Smooth muscle cell (in vitro differentiated cells): ENCODE measurements at regions not wholly inside any gene's neighbourhood (a gene's known extent, or its start where the extent isn't known, plus 50 kb on each side); places are given as distances from the start of the nearest gene placed in this dataset.

Experiments
- DNase-seq: peaks from one replicate; lab custom pipeline; 2025; ENCODE audit not compliant: unreplicated experiment; lab: John Stamatoyannopoulos, UW
- H2AFZ ChIP-seq: fragments of 200-600 bp; sonication (generic); 2 replicates; pipeline ENCODE4 v1.6.0; 2016; ENCODE audit warnings: antibody characterized with exemption, low read depth, mild to moderate bottlenecking
- H3F3A ChIP-seq: fragments of 200-600 bp; sonication (generic); 2 replicates; pipeline ENCODE4 v1.6.0; 2017; ENCODE audit warnings: antibody characterized with exemption, low read depth
- H3K27ac ChIP-seq: fragments of 200-600 bp; sonication (generic); 2 replicates; pipeline ENCODE4 v1.5.1; 2016; ENCODE audit warnings: low read depth, mild to moderate bottlenecking
- H3K27me3 ChIP-seq: fragments of 200-600 bp; sonication (generic); 2 replicates; pipeline ENCODE4 v1.6.1; 2016; ENCODE audit warnings: low read depth, mild to moderate bottlenecking
- H3K36me3 ChIP-seq: fragments of 200-600 bp; sonication (generic); 2 replicates; pipeline ENCODE4 v1.5.1; 2016; ENCODE audit warnings: low read depth
- H3K4me1 ChIP-seq: fragments of 200-600 bp; sonication (generic); 2 replicates; pipeline ENCODE4 v1.5.1; 2016; ENCODE audit warnings: low read depth
- H3K4me2 ChIP-seq: fragments of 200-600 bp; sonication (generic); 2 replicates; pipeline ENCODE4 v1.6.0; 2016; ENCODE audit warnings: mild to moderate bottlenecking
- H3K4me3 ChIP-seq: fragments of 200-600 bp; sonication (generic); 2 replicates; pipeline ENCODE4 v1.5.1; 2016; ENCODE audit warnings: mild to moderate bottlenecking
- H3K79me2 ChIP-seq: fragments of 200-600 bp; sonication (generic); 2 replicates; pipeline ENCODE4 v1.6.0; 2016; ENCODE audit warnings: low read depth, mild to moderate bottlenecking
- H3K9ac ChIP-seq: fragments of 200-600 bp; sonication (generic); 2 replicates; pipeline ENCODE4 v1.6.0; 2016; ENCODE audit warnings: low read depth
- H3K9me3 ChIP-seq: fragments of 200-600 bp; sonication (generic); replicated peaks from 2 replicates; pipeline ENCODE4 v1.5.1; 2016; ENCODE audit warnings: low read depth
- H4K20me1 ChIP-seq: fragments of 200-600 bp; sonication (generic); 2 replicates; pipeline ENCODE4 v1.6.0; 2016; ENCODE audit warnings: low read depth
- CTCF ChIP-seq: fragments of 200-600 bp; sonication (generic); IDR thresholded peaks from 2 replicates; pipeline ENCODE4 v1.5.1; 2017; ENCODE audit warnings: borderline replicate concordance, mild to moderate bottlenecking, antibody characterized with exemption; ENCODE audit not compliant: insufficient read depth, poor library complexity, severe bottlenecking
- WGBS: methylation state at CpG from one replicate; pipeline ENCODE4 v1.1.7; 2016; ENCODE audit warnings: low lambda C conversion rate; 5-methylcytosine and 5-hydroxymethylcytosine counted together

DNA sequence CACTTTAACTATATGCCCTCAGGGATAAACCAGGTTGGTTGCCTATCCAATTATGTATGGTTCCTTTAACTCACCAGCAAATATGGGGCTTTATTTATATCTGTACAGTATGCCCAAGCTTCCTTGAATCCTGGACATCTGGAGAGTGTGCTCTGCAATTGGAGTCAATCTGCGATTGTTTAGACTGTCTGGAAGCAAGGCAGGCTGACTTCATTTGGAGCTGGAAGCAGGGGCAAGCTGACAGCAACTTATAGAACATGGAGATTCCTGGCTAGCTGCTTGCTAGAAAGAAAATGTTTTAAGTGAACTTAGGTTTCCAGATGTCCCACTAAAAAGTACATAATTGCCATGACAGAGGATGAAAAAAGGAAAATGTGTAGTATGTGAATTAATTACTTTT, 63.7 kb upstream of the TPRG1 start:
- no peaks in the 10 kb centered on the region for H3K79me2 ChIP-seq
- H3K4me2 ChIP-seq, result peak overlapping the region; percentile 82
- peaks cover 7% of the 10 kb centered on the region for H3K4me1 ChIP-seq
- H3K36me3 ChIP-seq, result no peaks in the 10 kb centered on the region
- WGBS, result 5% methylated on average over 1 of the region's 1 CpG
- TF ChIP-seq CTCF, result no peak
- H3K9ac ChIP-seq, result peak overlapping the region; percentile 62
- no peaks in the 10 kb centered on the region for H4K20me1 ChIP-seq
- DNase-seq, result no peak
- no peaks in the 10 kb centered on the region for H3K9me3 ChIP-seq
- peak overlapping the region; percentile 22 for H3K27ac ChIP-seq
- H3K4me3 ChIP-seq, result peak overlapping the region; percentile 14
- H2AFZ ChIP-seq, result peak overlapping the region; percentile 81
- no peaks in the 10 kb centered on the region for H3K27me3 ChIP-seq
- no peaks in the 10 kb centered on the region for H3F3A ChIP-seq

DNA sequence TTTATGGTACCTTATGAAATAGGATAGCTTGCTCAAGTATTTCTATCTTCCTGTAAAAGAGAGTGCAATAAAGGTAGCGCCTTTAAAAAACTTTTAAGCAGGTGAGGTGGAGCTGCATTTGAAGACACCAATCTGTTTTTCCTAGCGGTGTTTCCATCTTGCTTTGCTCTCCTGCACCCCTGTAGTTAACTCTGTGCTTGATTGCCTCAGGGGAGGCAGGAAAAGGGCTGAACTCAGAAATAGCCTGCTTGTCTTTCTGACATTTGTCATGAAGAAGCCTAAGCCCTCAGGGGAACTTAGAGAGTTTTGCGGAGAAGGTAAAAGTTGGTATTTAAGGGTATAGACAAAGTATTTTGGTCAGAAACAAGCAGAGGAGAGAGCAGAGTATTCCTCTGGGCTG, 63.0 kb upstream of the TPRG1 start:
- no peaks in the 10 kb centered on the region for H3K79me2 ChIP-seq

GRCh38 chr3:189109145-189109544, 62.6 kb upstream of the TPRG1 start:
- Histone ChIP-seq H3K79me2 (no peaks in the 10 kb centered on the region), H3K4me3 (no peak overlapping the region), H3K36me3 (no peaks in the 10 kb centered on the region), H3K9me3 (no peaks in the 10 kb centered on the region), H3F3A (no peaks in the 10 kb centered on the region), H3K4me1 (peaks cover 7% of the 10 kb centered on the region), H2AFZ (peak overlapping the region; percentile 81), H3K9ac (peak overlapping the region; percentile 13), H4K20me1 (no peaks in the 10 kb centered on the region), H3K4me2 (peak overlapping the region; percentile 82), H3K27ac (peak overlapping the region; percentile 22), H3K27me3 (no peaks in the 10 kb centered on the region)
- WGBS, result 56% methylated on average over 8 of the region's 8 CpGs
- no peak for TF ChIP-seq CTCF
- no peak for DNase-seq

More for the DNA sequence above, 63.0 kb upstream of the TPRG1 start:
- peak overlapping the region; percentile 14 for H3K4me3 ChIP-seq
- H4K20me1 ChIP-seq, result no peaks in the 10 kb centered on the region
- peaks cover 7% of the 10 kb centered on the region for H3K4me1 ChIP-seq
- no peak for TF ChIP-seq CTCF
- WGBS, result 67% methylated on average over 3 of the region's 3 CpGs
- H3K9me3 ChIP-seq, result no peaks in the 10 kb centered on the region
- peak overlapping the region; percentile 82 for H3K4me2 ChIP-seq
- no peaks in the 10 kb centered on the region for H3K27me3 ChIP-seq
- no peak for DNase-seq
- H3K9ac ChIP-seq, result peak overlapping the region; percentile 13
- no peaks in the 10 kb centered on the region for H3F3A ChIP-seq
- peak overlapping the region; percentile 81 for H2AFZ ChIP-seq
- peak overlapping the region; percentile 22 for H3K27ac ChIP-seq
- H3K36me3 ChIP-seq, result no peaks in the 10 kb centered on the region

DNA sequence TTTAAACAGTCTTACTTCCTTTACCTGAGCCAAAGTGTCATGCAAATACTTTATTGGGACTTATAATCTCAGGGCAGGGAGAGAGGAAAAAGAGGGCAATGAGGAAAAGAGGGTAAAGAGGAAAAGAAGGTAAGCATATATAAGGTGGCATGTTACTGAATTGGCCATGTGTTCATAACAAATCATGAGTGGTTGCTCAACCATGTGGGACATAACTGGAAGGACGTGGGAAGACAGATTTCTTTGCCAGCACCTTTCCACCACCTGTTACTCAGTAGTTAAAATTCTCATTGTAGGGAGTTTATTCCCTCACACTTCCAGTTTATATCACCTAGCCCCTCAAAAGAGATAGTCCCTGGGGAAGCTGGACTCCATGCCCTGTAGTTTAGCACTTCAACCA, 54.7 kb upstream of the TPRG1 start:
- Histone ChIP-seq H3K79me2 (no peaks in the 10 kb centered on the region), H3K27ac (no peak overlapping the region), H4K20me1 (no peaks in the 10 kb centered on the region), H3K4me2 (no peak overlapping the region), H3K4me3 (no peak overlapping the region), H3K9ac (no peak overlapping the region), H3F3A (no peaks in the 10 kb centered on the region), H3K36me3 (no peaks in the 10 kb centered on the region), H2AFZ (no peak overlapping the region), H3K4me1 (no peaks in the 10 kb centered on the region), H3K9me3 (no peaks in the 10 kb centered on the region), H3K27me3 (no peaks in the 10 kb centered on the region)
- 88% methylated on average over 1 of the region's 1 CpG for WGBS
- no peak for DNase-seq
- no peak for TF ChIP-seq CTCF
